ENCODE measurements at regions not wholly inside any gene's neighbourhood (a gene's known extent, or its start where the extent isn't known, plus 50 kb on each side); places are given as distances from the start of the nearest gene placed in this dataset.

DNA sequence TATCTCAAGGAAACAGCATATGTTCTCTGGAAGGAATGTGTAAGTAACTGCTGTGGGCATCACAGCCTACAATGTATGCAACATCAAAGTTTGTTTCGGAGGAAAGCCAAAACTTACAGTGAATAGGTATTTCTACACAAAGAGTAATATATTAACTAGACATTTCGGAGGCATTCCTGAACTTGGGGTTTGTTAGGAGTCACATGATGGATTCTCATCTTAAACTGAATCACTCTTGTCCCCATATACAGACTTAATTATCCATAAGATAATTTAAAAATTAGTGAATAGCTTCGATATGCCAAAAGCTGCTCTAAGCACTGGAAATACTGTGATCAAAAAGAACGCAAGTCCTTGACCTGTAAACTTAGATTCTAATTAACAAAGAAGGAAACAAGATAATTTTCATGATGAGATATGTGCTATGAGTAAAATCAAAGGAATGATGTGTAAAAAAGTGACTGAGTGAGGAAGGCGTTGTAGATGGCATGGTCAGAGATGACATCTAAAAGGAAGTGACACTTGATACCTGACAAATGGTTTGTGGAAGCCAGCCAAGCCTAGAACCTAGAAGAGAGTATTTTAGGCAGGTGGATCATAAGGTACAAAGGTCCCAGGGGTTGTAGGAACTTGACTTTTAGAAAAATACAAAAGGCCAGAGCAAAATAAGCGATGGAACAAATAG lies 273.1 kb downstream of the MRPL39 start:
- no peak for DNase-seq (ENCODE audit: low read depth, low spot score)

DNA sequence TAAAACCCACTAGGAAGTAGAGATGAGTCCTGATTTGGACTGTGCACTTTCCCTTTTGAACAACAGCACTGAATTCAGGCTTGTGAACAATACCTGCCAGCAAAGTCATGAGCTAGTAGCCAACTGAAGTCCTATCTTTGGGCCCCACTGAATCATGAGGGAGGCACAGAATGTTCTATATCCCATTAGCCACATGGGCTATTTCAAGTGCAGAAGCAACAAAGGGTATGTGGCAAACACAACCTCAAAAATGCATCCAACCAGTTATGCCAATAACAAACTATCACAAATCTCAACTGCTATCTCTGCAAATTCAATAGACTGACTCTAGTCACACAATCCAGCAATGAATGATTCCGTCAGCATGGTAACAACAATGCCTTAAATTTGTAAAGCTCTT lies 276.0 kb downstream of the MRPL39 start:
- no peak for DNase-seq (ENCODE audit: low read depth, low spot score)

DNA sequence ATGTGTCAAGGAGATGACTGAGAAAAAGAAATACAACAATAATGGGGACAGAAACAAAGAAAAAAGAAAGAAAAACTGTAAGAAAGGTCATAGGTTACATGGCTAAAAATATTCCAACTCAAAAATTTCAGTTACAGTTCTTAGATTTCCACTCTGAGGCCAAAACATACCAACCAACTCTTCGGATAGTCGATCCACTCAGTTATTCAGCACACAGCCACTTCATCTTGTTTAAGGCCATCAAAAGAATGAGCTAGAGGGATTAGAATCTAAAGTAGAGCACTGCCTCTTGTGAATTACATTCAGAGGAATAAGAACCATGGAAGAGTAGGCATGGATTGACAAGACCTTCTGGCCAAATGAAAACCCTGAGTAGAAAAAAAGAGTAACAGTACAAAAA lies 277.0 kb downstream of the MRPL39 start:
- no peak for DNase-seq (ENCODE audit: low read depth, low spot score)

DNA sequence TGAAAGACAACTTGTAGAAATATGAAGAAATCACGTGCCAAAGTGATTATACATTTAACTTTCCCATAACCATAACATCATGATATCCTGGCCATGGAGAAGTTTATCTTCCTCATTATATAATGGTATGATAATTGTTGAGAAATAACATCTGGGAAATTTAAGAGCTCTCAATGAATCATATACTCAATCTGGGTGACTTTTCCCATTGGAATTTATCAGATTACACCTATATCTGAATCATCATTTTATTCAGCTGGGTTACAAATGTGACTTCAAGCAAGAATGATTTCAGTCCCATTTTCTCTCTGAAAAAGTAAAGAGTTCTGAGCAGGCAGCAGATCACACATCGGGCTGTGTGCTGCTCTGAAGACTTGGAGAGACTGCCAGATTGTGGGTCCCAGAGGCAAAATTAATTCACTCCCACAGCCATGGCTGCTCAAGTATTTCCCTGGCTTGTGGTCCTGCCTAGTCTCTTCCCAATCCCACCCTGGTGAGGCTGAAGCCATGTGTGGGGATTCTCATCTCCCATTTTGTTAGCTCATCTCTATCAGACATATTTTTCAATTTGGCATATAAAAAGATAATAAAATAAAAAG lies 278.0 kb downstream of the MRPL39 start:
- no peak for DNase-seq (ENCODE audit: low read depth, low spot score)

DNA sequence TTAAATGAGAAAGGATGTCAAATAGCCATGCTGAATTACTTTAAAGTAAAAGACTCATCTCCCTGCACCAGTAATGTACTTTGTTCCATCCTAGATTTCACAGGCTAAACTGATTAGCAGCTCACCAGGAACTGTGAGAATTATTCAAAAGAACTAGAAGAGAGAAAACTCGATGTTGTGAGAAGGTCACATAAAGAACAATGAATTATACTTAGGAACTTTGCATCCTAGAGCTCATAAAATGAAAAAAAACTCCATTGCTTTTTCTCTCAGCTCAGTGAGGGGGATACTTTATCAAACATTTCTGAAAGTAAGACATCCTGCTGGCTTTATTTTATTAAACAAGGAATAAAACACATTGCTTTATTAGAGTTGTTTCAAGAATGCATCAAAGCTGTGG lies 278.5 kb downstream of the MRPL39 start:
- no peak for DNase-seq (ENCODE audit: low read depth, low spot score)

DNA sequence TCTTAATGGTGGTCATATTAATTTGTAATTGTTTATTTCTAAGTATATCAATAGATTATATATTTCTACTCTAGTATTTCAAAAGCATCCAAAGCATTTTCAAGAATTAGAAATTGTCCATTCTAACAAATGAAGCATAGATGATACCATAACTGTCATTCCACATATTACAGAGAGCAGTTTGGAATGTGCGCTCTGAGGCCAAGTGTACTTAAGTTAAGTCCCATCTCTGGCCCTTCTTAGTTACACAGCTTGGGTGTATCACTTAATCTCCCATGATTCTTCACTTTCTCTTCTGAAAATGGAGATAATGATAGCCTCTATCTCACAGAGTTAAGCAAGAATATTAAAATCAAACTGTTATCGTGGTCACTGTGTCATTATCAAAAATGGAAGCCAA lies 281.1 kb downstream of the MRPL39 start:
- no peak for DNase-seq (ENCODE audit: low read depth, low spot score)

DNA sequence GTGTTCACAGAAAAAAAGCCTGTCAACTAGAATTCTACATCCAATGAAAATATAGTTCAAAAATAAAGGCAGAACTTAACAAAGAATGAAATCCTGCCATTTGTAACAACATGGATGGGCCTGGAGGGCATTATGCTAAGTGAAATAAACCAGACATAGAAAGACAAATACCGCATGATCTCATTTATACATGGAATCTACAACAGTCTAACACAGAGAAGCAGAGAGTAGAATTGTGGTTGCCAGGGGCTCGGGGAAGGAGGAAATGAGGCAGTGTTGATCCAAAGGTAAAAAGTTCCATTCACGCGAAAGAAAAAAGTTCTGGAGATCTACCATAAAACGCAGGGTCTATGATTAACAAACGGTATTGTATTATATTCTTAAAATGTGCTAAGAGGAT lies 282.6 kb downstream of the MRPL39 start:
- no peak for DNase-seq (ENCODE audit: low read depth, low spot score)

DNA sequence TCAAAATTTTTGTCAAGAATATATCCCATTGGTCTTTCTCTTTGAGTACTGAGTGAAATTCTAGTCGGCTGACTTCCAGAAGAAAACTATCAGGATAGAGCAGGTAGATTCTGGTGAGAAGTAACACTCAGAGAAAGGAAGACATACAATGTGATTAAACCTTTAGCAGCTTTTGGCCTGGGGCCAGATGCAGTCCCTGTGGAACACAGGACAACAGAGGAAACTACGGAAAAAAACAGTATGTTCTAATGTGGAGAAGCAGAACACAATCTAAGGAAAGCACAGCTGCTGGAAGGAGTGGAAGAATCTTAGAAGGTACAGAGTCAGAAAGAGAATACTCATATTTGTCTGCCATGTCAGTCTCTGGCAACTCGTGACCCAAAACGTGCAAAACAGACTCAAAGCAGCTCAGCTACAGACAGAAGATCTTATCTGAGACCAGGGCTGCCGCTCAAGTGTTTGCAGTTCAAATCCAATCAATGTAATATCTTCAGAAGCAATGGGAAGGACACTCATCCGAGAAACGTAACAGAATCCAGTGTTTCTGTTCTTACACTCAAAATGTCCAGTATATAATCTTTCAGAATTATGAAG lies 283.8 kb downstream of the MRPL39 start:
- no peak for DNase-seq (ENCODE audit: low read depth, low spot score)

DNA sequence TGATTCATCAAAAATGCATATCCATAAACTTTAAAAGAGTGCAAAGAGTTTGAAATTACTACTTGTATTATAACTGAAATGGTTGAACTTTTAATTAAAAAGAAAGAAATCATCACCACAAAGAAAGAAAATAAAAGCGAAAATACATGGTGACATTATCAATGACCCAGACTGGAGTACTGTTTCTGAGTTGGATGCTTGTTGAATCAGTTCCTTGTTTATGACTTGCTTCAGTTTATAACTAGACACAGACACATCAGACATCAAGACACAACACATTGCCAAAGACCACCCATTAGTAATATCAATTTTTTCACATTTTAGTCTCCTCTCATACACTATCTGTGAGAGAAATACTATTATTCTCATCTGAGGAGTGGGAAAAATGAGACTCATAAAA lies 293.0 kb downstream of the MRPL39 start:
- no peak for DNase-seq (ENCODE audit: low read depth, low spot score)

DNA sequence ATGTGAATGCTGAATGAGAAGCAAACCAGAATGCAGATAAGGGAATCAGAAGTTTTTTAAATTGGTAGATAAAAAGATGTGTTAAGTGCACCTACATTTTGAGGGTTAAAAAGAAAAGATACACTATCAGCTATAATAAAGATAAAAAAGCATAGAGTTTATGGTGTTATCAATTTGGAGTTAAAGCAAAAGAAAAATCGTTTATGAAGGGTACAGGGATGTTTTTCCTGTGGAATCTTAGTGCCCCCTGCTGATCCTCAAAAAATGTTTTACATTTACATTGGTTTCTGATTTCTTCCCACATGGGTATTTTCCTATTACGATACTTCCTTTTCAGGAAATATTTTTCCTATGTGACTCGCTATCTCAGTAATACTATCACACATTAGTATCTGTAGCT lies 293.5 kb downstream of the MRPL39 start:
- no peak for DNase-seq (ENCODE audit: low read depth, low spot score)

DNA sequence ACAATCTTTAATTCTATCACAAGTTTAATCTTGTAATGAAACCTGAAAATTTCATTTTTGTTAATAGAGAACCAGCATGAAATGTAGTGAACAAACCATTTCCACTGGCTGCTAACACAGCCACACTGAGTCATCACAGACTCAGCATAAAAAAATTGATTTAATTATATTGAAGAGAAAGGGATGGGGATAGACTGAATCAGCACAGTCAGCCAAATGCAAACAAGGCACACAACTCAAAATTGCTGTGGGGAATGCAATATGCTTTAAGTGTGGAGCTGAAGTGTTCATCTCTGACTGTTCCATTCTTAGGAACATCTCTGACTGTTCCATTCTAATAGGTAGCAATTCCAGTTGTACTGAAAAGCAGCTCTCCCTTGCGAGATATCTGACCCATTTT lies 299.8 kb downstream of the MRPL39 start:
- DNase-seq (ENCODE audit: low read depth, low spot score): no peak

DNA sequence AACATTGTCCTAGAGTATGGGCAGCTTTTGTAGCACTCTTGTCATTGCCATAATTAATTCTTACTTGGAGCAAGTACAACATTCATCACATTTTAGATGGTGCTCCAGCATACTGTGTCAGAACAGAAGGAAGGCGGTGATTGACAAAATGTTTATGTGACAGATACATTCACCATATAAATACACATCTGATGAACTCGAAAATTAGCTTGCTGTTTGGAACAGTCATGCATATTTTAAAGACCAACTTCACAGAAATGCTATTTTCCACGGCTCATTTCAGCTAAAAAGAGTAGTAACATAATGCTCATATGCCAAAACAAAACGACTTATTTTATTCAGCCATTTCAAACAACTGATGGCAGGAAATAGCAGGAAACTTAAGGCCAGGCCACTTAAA lies 302.7 kb downstream of the MRPL39 start:
- no peak for DNase-seq (ENCODE audit: low read depth, low spot score)

DNA sequence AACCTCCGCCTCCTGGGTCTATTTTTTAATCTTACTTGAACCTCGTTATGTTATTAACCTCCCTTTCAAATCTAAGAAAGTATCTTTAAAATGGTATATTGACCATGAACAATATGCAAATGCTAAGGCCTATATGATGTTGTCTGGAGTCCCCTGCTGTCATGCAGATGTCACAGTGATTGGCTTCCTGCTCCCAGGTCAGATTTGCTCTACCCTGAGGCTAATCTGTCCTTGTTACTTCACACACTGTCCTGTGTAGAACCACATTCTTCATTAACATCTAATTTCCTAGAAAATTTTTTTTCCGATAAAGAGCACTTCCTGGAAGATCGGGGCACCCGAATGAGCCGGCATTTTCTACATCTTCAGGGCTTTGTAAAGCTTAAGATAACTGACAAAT lies 306.6 kb downstream of the MRPL39 start:
- DNase-seq (ENCODE audit: low read depth, low spot score): no peak

DNA sequence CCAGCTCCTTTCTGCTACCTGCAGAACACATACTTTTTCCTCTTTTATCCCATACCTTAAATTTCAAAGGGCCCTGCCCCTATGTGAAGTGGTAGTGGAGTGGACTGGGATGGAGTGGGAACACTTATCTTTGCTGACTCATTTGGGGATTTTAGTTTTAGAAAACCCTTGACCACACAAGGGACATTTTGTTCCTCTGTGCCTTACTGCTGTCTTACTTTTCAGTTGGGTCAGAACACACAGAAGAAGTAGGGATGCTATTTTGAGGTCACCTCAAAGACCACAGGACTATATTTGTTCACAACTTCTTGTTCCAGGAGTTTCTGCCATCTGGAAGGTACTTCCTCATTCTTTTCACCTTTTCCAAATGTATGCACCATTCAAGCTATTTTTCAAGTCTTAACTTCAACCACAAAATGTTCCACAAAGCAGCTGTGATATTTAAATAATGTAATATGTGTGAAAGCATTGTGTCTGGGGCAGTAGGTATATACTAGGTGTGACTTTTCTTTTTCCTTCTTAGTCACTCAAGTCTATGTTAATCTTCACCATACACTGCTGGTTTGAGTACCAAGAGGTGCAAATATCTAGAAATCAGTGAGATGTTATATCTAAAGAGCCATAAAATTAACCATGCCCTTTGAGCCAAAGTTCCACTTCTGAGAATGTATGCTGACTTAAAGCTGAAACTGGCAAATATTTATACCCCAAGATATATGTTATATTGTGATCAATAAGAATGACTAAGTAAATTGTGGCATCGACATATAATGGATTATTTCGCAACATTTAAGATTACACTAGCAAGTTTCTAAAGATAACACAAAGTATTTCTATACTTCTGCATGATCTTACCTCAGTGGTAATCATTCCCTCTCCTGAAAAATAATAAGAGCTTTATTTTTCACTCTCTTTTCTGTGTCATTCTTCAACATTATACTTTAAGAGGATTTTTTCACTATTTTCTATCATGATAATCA lies 308.5 kb downstream of the MRPL39 start:
- no peak for DNase-seq (ENCODE audit: low read depth, low spot score)

DNA sequence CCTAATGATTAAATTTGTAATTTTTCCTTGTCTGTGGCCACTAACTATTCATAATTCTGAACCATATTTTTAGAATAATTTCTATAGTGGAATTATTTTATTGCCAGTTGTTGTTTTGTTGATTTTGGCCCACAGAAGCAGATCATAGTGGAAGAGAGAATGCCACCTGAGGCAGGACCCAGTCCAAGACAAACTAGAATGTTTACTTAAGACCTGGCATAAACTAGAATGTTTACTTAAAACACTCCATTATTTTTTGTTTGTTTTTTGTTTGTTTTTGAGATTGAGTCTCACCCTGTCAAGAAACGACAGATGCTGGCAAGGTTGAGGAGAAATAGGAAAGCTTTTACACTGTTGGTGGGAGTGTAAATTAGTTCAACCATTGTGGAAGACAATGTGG lies 310.2 kb downstream of the MRPL39 start:
- no peak for DNase-seq (ENCODE audit: low read depth, low spot score)

DNA sequence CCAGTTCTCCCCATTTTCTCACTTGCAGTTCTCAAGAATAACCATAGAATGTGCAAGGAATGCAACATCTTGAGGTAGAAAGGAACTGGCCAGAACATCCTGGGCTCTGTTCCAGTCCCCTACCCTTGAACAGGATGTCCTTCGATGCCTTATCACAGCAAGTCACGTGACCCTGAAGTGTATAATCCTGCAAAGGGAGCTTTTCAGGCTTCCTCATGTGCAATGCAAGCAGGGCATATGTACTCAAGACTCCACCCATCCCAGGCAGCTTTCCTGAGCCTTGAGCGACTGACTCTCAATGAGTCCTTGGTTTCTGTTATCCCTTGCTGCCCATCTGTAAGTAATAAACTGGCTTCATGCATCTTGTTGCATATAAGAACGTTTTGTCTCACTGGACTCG lies 311.0 kb downstream of the MRPL39 start:
- DNase-seq (ENCODE audit: low read depth, low spot score): no peak

DNA sequence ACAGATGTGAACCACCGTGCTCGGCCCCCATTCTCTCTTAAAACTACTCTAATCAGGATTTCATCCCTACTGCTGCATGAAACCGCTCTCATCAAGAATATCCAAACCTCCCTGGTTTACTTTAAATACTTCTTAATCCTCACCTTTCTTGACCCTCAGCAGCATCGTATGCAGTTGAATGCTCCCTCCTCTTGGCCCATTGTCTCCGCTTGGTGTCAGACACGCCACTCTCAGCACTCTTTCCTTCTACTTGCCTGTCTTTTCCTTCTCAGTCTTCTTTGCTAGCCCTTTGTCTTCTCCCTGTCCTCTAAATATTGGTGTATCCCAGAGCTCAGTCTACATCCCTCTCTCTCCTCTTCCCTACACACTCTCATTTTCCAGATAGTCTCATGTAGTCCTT lies 314.9 kb downstream of the MRPL39 start:
- no peak for DNase-seq (ENCODE audit: low read depth, low spot score)

DNA sequence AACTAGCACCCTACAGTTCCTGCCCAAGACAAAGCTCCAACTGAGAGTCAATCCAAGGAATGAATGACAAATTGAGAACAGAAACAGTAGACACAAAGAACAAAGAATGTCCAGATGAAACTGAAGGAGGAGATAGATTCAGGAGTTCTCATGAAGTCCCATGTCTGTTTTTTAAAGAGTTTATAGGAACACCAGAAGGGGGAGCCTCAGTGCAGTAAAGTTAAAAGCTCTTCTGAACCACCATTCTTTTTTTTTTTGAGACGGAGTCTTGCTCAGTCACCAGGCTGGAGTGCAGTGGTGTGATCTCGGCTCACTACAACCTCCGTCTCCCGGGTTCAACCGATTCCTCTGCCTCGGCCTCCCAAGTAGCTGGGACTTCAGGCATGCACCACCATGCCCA lies 323.6 kb downstream of the MRPL39 start:
- no peak for DNase-seq (ENCODE audit: low read depth, low spot score)

DNA sequence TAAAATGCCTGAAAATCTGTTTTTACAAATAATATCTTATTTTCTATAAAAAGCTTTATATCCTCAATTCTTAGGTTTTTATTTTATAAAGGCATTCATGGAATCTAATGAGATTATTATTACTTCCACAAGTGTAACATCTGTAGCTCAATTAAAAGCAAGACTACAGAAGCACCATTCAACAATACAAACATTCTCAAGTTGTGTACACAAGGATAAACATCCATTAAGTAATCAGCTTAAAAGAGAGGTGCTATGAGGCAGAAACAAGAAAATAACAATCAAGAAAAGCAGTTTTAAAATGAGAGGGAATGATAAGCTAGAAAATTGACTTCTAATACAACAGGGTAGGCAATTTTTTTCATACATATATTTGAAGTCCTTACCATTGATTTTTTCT lies 326.1 kb downstream of the MRPL39 start:
- no peak for DNase-seq (ENCODE audit: low read depth, low spot score)

DNA sequence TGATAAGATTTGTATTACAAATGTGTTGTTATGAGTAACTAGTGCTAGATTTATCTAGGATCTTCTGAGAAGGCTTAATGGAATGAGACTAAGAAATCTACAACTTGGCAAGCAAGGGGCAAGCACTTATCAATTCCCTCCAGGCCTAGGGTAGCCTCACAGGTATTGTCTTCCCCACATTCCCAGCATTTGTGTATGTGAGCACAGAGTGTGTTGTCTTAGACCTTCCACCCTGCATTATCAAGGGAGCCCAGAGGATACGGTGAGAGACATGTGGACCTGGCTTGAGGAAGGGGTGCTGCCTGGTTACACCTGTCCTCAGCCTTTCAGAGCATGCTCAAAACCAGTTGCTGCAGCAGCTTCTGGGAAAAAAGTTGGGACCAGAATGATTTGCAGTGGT lies 327.2 kb downstream of the MRPL39 start:
- DNase-seq (ENCODE audit: low read depth, low spot score): no peak

DNA sequence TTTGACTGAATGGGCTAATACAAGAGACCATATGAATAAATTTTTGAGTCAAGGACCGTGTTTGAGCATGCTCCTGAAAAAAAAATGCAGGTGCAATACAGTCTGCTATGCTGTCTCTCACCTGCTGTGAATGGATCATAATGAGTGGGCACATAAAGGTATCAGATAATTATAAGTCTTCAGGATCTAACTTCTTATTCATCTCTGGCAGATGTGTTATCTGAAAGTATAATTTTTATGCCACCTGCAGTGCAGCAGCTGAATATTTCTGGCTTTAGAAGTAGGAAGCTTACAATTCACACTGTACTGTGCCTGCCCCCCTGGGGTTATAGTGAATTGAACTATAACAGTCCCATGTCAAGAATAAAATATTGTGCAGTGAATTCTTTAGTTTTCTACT lies 333.3 kb downstream of the MRPL39 start:
- no peak for DNase-seq (ENCODE audit: low read depth, low spot score)

DNA sequence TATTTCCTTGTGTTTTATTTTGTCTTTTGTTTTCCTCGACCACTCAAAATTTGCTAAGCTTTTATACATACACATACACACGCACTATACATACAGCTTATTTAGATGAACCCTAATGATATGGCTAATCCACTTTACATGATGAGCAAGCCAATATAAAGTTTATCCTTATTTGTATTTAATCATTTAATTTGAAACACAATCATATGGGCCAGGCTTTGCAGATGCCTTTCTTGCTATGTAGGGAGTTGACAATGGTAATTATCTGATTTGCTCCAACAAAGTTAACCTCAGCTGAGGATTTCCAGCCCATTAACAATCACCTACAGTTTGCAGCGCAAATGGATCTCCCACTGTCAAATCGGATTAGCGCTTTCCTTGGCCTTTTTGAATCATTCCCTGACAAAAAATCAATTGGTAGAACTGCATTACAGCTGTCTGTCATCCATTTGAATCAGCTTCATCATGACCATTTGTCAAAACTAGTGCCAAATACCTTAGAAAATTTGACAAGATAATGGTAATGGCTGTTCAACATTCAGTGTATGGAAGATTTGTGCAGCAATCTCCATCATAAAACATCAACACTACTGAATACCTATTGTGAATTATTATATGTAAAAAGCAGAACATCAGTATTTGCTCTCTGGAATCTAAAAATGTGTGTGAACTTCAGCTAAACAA lies 352.6 kb downstream of the MRPL39 start:
- no peak for DNase-seq (ENCODE audit: low read depth, low spot score)

Data from activated CD4-positive, CD25-positive, alpha-beta regulatory T cell treated with anti-CD3 and anti-CD28 coated beads, Interleukin-2, amount 50 U/mL, for 16 hours (primary cell).